IPS-15b (cell line): ENCODE measurements at regions not wholly inside any gene's neighbourhood (a gene's known extent, or its start where the extent isn't known, plus 50 kb on each side); places are given as distances from the start of the nearest gene placed in this dataset.
"Not testable (repeated sequence)": the region's sequence is repeated elsewhere in the genome, so short reads cannot be mapped to it uniquely, and the experiment has no call there.

Experiments used
- H3K27me3 ChIP-seq: one replicate; pipeline ENCODE4 v1.6.1; 2013; ENCODE audit warnings: low read length; ENCODE audit not compliant: control insufficient read depth, insufficient read depth
- H3K36me3 ChIP-seq: one replicate; pipeline ENCODE4 v1.6.1; 2013; ENCODE audit warnings: low read length; ENCODE audit not compliant: control insufficient read depth, insufficient read depth
- H3K4me1 ChIP-seq: one replicate; pipeline ENCODE4 v1.6.1; 2013; ENCODE audit warnings: mild to moderate bottlenecking, low read length; ENCODE audit not compliant: control insufficient read depth, insufficient read depth
- H3K4me3 ChIP-seq: one replicate; pipeline ENCODE4 v1.5.1; 2013; ENCODE audit warnings: low read depth, low read length
- H3K9ac ChIP-seq: one replicate; pipeline ENCODE4 v1.6.1; 2013; ENCODE audit warnings: low read depth, mild to moderate bottlenecking, low read length
- H3K9me3 ChIP-seq: one replicate; pipeline ENCODE4 v1.6.1; 2013; ENCODE audit warnings: mild to moderate bottlenecking, low read length; ENCODE audit not compliant: control insufficient read depth, insufficient read depth

DNA sequence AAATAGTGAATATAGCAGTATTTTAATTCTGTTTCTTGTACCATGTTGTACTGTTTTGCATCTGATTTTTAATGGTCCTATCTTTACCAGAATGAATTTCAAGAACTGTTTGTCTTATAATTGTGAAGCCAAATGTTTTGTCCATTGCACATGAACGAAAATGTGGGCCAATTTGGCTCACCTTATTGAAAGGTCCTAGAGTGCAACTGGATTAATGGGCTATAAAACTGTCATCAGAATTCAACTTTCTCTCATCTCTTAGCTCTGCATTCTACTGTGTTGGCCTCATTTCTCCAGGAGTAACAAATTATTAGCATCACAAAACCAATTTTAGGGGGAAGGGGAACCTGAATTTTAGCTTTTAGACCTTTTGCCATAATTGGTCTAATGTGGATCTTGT is 179.4 kb upstream of the NUDT12 start:
- Histone ChIP-seq H3K9ac (no peak overlapping the region), H3K4me3 (no peak overlapping the region), H3K4me1 (no peaks in the 10 kb centered on the region), H3K27me3 (no peaks in the 10 kb centered on the region), H3K9me3 (no peaks in the 10 kb centered on the region), H3K36me3 (no peaks in the 10 kb centered on the region)

DNA sequence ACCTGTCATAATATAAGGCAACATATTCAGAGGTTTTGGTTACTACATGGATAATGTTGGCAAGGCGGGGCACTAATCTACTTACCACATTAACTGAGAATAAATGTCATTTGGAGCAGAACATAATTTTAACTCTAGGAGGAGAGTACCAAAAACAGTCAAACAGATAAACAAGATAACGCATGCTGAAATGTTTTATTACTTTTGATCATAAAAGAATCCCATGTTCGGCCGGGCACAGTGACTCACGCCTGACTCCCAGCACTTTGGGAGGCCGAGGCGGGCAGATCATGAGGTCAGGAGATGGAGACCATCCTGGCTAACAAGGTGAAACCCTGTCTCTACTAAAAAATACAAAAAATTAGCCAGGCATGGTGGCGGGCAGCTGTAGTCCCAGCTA is 173.8 kb upstream of the NUDT12 start:
- not testable (repeated sequence) for H3K9me3 ChIP-seq

DNA sequence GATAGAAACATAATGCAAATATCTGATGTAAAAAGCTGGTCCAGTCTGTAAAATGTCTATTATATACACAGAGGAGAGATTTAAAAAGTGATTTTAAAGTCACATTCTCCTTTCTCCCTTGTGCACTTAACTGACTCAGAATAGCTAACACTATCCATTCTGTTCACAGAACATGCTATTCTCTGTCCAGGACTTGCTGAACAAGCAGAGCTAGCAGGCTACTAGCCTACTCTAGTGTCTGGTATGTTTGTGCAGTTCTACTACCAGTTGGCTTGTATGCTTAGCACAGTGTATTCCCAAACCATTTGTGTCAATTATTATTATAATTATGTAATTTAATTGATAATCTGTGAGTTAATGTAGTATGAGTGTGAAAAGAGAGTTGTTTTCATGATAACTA is 161.7 kb upstream of the NUDT12 start:
- no peaks in the 10 kb centered on the region for H3K27me3 ChIP-seq
- no peak overlapping the region for H3K4me3 ChIP-seq
- no peak overlapping the region for H3K9ac ChIP-seq
- no peaks in the 10 kb centered on the region for H3K4me1 ChIP-seq
- H3K36me3 ChIP-seq: no peaks in the 10 kb centered on the region
- peaks cover 10% of the 10 kb centered on the region for H3K9me3 ChIP-seq

More for the DNA sequence above, 173.8 kb upstream of the NUDT12 start:
- H3K9ac ChIP-seq, H3K4me1 ChIP-seq, H3K4me3 ChIP-seq, H3K27me3 ChIP-seq, H3K36me3 ChIP-seq: not testable (repeated sequence)

DNA sequence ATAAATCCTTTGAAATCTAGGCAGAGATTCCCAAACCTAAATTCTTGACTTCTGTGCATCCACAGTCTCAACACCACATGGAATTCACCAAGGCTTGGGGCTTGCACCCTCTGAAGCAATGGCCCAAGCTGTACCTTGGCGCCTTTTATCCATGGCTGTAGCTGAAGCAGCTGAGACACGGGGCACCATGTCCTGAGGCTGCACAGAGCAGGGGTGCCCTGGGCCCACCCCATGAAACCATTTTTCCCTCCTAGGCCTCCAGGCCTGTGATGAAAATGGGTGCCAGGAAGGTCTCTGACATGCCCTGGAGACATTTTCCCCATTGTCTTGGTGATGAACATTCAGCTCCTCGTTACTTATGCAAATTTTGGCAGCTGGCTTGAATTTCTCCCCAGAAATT is 158.6 kb upstream of the NUDT12 start:
- H3K9me3 ChIP-seq: peaks cover 10% of the 10 kb centered on the region
- no peak overlapping the region for H3K4me3 ChIP-seq
- H3K4me1 ChIP-seq: no peaks in the 10 kb centered on the region
- H3K9ac ChIP-seq: no peak overlapping the region
- no peaks in the 10 kb centered on the region for H3K27me3 ChIP-seq
- H3K36me3 ChIP-seq: no peaks in the 10 kb centered on the region

DNA sequence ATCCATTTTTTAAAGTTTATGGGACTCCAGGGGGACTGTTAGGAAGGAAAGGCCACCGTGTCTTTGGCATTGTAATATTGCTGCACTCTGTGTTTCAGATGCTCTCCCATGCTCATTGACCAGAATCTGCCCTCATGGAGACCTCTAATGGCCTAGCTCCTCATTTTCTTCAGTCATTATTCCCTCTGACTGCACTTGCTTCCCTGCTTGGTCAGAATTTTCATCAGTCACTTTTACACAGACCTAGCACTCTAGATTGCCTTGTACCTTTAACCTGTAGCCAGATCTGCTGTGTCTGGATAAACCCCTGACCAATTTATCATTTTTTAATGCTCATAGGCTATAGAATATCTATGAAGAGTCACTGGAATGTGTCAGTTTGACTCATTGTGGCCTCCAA is 155.5 kb upstream of the NUDT12 start:
- Histone ChIP-seq H3K4me3 (no peak overlapping the region), H3K36me3 (no peaks in the 10 kb centered on the region), H3K27me3 (no peaks in the 10 kb centered on the region), H3K9me3 (peaks cover 10% of the 10 kb centered on the region), H3K9ac (no peak overlapping the region), H3K4me1 (no peaks in the 10 kb centered on the region)

DNA sequence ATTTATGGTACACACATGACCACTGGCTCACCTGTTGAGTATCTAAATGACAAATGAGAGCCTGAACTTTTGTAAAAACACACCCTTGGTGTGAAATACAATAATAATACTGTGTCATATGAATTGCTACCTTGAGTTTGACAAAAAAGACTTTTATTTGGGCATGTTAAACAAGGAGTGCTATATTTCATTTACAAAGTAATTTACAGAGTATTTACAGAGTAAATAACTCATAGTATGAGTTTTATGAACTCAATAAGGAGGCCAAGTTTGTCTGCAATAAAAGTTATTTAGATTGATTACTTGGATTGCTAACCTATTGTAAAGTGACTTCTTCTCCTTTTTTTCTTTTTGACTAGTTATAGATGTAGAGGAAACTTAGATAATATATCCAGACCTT is 146.0 kb upstream of the NUDT12 start:
- Histone ChIP-seq H3K9me3 (no peaks in the 10 kb centered on the region), H3K27me3 (no peaks in the 10 kb centered on the region), H3K36me3 (no peaks in the 10 kb centered on the region), H3K9ac (no peak overlapping the region), H3K4me3 (no peak overlapping the region), H3K4me1 (no peaks in the 10 kb centered on the region)

GRCh38 chr5:103706939-103707682 is 144.5 kb upstream of the NUDT12 start:
- Histone ChIP-seq H3K27me3 (no peaks in the 10 kb centered on the region), H3K36me3 (no peaks in the 10 kb centered on the region), H3K4me3 (no peak overlapping the region), H3K9ac (no peak overlapping the region), H3K9me3 (no peaks in the 10 kb centered on the region), H3K4me1 (no peaks in the 10 kb centered on the region)

DNA sequence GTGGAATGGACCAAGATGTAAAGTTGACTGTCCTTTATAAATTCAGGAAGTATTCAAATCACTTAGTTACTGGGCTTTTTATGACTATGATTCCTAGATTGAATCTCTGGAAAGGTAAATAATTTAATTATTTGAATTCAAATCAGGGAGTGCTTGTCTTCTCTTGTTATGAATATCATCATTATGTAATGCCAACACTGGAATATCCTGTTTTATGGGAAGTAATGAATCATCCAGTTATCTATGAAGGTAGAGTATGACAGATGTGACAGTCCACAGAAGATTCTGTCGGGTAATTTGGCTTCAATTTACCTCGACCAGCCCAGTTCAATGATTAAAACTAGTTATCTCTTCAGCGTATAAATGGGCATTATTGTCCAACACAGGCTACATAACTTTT is 141.0 kb upstream of the NUDT12 start:
- Histone ChIP-seq H3K9ac (no peak overlapping the region), H3K9me3 (no peaks in the 10 kb centered on the region), H3K4me3 (no peak overlapping the region), H3K36me3 (no peaks in the 10 kb centered on the region), H3K4me1 (no peaks in the 10 kb centered on the region), H3K27me3 (no peaks in the 10 kb centered on the region)

DNA sequence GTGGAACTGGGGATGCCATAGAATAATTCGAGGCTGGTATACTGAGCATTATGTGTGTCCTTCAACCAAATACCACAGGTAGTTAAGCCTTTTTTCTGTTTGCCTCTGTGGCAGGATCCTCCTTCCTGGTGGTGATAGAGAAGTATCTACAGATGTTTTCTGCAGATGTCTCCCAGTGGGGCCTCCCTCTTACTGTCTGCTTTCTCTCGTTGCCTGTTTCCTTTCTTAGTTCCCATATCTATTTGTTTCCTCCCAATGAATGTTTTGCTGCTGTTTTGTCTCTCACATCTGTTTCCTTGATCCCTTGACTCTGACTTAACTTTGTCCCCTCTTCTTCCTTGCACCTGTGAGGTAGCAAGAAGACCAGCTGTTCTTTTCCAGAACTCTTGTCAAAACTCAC is 130.9 kb upstream of the NUDT12 start:
- no peak overlapping the region for H3K9ac ChIP-seq
- H3K4me3 ChIP-seq: no peak overlapping the region
- H3K9me3 ChIP-seq: no peaks in the 10 kb centered on the region
- no peaks in the 10 kb centered on the region for H3K36me3 ChIP-seq
- H3K4me1 ChIP-seq: no peaks in the 10 kb centered on the region
- H3K27me3 ChIP-seq: no peaks in the 10 kb centered on the region

DNA sequence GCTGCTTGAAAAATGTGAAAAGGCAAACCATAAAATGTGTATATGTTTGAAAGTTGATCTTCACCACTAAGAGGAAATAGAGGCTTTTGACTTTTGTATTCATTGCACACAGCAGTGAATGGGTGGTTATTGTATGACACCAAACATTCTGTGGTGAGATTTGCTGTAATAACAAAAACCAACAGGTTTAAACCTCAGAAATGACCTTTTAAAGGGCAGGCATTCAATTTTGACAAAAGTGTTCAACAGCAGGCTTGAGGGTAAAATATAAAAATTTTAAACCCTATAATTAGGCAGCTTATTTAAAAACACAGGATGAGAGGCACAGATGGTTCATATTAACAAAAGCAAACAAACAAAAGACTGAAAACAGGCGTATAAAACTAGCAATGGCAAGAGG is 128.1 kb upstream of the NUDT12 start:
- no peaks in the 10 kb centered on the region for H3K36me3 ChIP-seq
- no peak overlapping the region for H3K9ac ChIP-seq
- H3K9me3 ChIP-seq: no peaks in the 10 kb centered on the region
- no peaks in the 10 kb centered on the region for H3K4me1 ChIP-seq
- no peaks in the 10 kb centered on the region for H3K27me3 ChIP-seq
- no peak overlapping the region for H3K4me3 ChIP-seq

DNA sequence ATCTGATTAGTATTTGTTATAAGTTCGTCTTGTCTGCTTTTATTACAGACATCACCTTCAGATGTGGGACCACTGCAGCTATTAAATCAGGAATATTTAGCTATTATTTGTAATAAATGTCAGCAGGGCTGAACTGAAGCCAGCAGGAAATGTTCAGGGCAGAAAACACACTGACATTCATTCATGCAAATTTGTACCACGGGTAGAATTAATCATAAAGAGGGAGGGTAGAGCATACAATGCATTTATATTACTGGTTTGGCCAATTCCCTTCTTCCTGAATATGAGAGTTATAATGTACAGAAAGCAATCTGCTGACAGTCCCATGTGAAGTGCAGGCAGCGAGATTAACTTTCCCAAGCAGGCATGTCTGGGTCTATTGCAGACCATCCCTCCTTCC is 117.3 kb upstream of the NUDT12 start:
- no peak overlapping the region for H3K9ac ChIP-seq
- H3K36me3 ChIP-seq: no peaks in the 10 kb centered on the region
- no peaks in the 10 kb centered on the region for H3K27me3 ChIP-seq
- no peaks in the 10 kb centered on the region for H3K9me3 ChIP-seq
- no peaks in the 10 kb centered on the region for H3K4me1 ChIP-seq
- H3K4me3 ChIP-seq: no peak overlapping the region

DNA sequence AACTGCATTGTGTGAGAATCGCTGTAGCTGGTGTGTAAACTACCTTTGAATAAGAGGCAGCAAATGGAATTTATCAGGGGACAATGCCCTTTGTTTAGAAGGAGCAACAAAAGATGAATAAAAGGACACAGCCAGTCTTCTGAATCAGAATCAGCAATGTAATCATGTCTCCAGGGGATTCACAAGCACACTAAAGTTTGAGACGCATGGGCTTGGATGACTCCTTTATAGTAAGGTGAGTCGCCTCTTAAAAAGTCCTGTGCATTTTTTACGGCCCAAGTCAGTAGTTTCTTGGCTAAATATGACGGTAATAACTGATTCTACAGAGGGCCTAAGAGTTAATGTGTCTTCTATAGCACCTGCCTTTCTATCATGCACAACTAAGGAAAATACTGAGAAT is 113.6 kb upstream of the NUDT12 start:
- H3K4me1 ChIP-seq, H3K27me3 ChIP-seq, H3K9ac ChIP-seq, H3K9me3 ChIP-seq, H3K4me3 ChIP-seq, H3K36me3 ChIP-seq: not testable (repeated sequence)
